BLaER1 treated with 17β-estradiol and CSF1 and Interleukin-3, amounts not matched to agents 10 nM and 100 nM (cell line): ENCODE measurements at regions not wholly inside any gene's neighbourhood (a gene's known extent, or its start where the extent isn't known, plus 50 kb on each side); places are given as distances from the start of the nearest gene placed in this dataset.

Experiments
- H3K27ac ChIP-seq, 11 experiments: shearing (Covaris generic); formaldehyde crosslinking; 2 replicates each; pipeline ENCODE4 v1.8.1; 2022
- H3K27me3 ChIP-seq, 11 experiments: shearing (Covaris generic); formaldehyde crosslinking; 2 replicates each; pipeline ENCODE4 v1.8.1; 2022
- H3K36me3 ChIP-seq, 11 experiments: shearing (Covaris generic); formaldehyde crosslinking; 2 replicates each; pipeline ENCODE4 v1.8.1; 2022
- H3K4me1 ChIP-seq, 10 experiments: shearing (Covaris generic); formaldehyde crosslinking; 2 replicates each; pipeline ENCODE4 v1.8.1; 2022
- H3K4me2 ChIP-seq, 11 experiments: shearing (Covaris generic); formaldehyde crosslinking; 2 replicates each; pipeline ENCODE4 v1.8.1; 2022
- H3K4me3 ChIP-seq, 10 experiments: shearing (Covaris generic); formaldehyde crosslinking; 2 replicates each; pipeline ENCODE4 v1.8.1; 2022
- H3K9ac ChIP-seq, 11 experiments: shearing (Covaris generic); formaldehyde crosslinking; 2 replicates each; pipeline ENCODE4 v1.8.1; 2022
- H3K9me3 ChIP-seq, 11 experiments: shearing (Covaris generic); formaldehyde crosslinking; replicated peaks in 1 of 11; 2 replicates each; pipeline ENCODE4 v1.8.1; 2022
- H4K20me1 ChIP-seq, 11 experiments: shearing (Covaris generic); formaldehyde crosslinking; 2 replicates each; pipeline ENCODE4 v1.8.1; 2022
- Cebpa-rat ChIP-seq, 11 experiments: shearing (Covaris generic); IDR thresholded peaks; 2 replicates each; pipeline ENCODE4 v1.8.1; 2022

- Histone ChIP-seq H3K36me3 (no peaks in the 10 kb centered on the region), H3K27ac (no peak overlapping the region), H3K9ac (no peak overlapping the region), H3K4me1 (peaks cover 0 to 5% (median 0%) of the 10 kb centered on the region in 10 experiments; a peak in 1 of 20 replicates), H3K4me3 (no peak overlapping the region), H4K20me1 (no peaks in the 10 kb centered on the region), H3K27me3 (no peaks in the 10 kb centered on the region), H3K4me2 (no peak overlapping the region), H3K9me3 (no peaks in the 10 kb centered on the region; a peak in 1 of 22 replicates)
- no peak for TF ChIP-seq Cebpa-rat (IDR thresholded peaks at IDR 0.05)
Observed at GRCh38 chr6:126616866-126617265, 277.0 kb downstream of the CENPW start.

GRCh38 chr6:126618639-126619343 is 278.9 kb downstream of the CENPW start:
- Histone ChIP-seq H3K4me3 (no peak overlapping the region), H3K4me2 (no peak overlapping the region), H3K9me3 (no peaks in the 10 kb centered on the region), H4K20me1 (no peaks in the 10 kb centered on the region), H3K36me3 (no peaks in the 10 kb centered on the region), H3K27me3 (no peaks in the 10 kb centered on the region), H3K27ac (no peak overlapping the region), H3K4me1 (peaks cover 0 to 5% (median 0%) of the 10 kb centered on the region in 10 experiments; a peak in 1 of 20 replicates), H3K9ac (no peak overlapping the region)
- no peak for TF ChIP-seq Cebpa-rat (IDR thresholded peaks at IDR 0.05)

GRCh38 chr6:126620719-126621118 is 280.8 kb downstream of the CENPW start:
- H3K27ac ChIP-seq, result no peak overlapping the region
- H4K20me1 ChIP-seq, result no peaks in the 10 kb centered on the region
- no peaks in the 10 kb centered on the region for H3K9me3 ChIP-seq
- no peak overlapping the region for H3K4me2 ChIP-seq
- no peak overlapping the region for H3K9ac ChIP-seq
- no peak for TF ChIP-seq Cebpa-rat (IDR thresholded peaks at IDR 0.05)
- no peaks in the 10 kb centered on the region for H3K36me3 ChIP-seq
- H3K4me1 ChIP-seq, result no peaks in the 10 kb centered on the region
- H3K4me3 ChIP-seq, result no peak overlapping the region
- H3K27me3 ChIP-seq, result no peaks in the 10 kb centered on the region

GRCh38 chr6:126625019-126625418 is 285.1 kb downstream of the CENPW start:
- no peak for TF ChIP-seq Cebpa-rat (IDR thresholded peaks at IDR 0.05)
- Histone ChIP-seq H3K36me3 (no peaks in the 10 kb centered on the region), H3K4me3 (no peak overlapping the region), H3K9me3 (no peaks in the 10 kb centered on the region), H3K4me2 (no peak overlapping the region), H4K20me1 (no peaks in the 10 kb centered on the region), H3K27ac (no peak overlapping the region), H3K27me3 (no peaks in the 10 kb centered on the region), H3K9ac (no peak overlapping the region), H3K4me1 (no peaks in the 10 kb centered on the region)

- no peak for TF ChIP-seq Cebpa-rat (IDR thresholded peaks at IDR 0.05)
- Histone ChIP-seq H3K4me2 (no peak overlapping the region), H3K4me3 (no peak overlapping the region), H3K27me3 (no peaks in the 10 kb centered on the region), H3K27ac (no peak overlapping the region), H3K4me1 (no peaks in the 10 kb centered on the region), H4K20me1 (no peaks in the 10 kb centered on the region), H3K9me3 (no peaks in the 10 kb centered on the region), H3K9ac (no peak overlapping the region), H3K36me3 (no peaks in the 10 kb centered on the region)
Observed at GRCh38 chr6:126628125-126628524, 288.2 kb downstream of the CENPW start.

- H3K36me3 ChIP-seq, result no peaks in the 10 kb centered on the region
- H3K4me1 ChIP-seq, result no peaks in the 10 kb centered on the region
- no peak overlapping the region for H3K27ac ChIP-seq
- H3K4me2 ChIP-seq, result no peak overlapping the region
- TF ChIP-seq Cebpa-rat (IDR thresholded peaks at IDR 0.05), result no peak
- no peaks in the 10 kb centered on the region for H3K9me3 ChIP-seq
- H3K27me3 ChIP-seq, result no peaks in the 10 kb centered on the region
- H3K4me3 ChIP-seq, result no peak overlapping the region
- no peaks in the 10 kb centered on the region for H4K20me1 ChIP-seq
- H3K9ac ChIP-seq, result no peak overlapping the region
Observed at GRCh38 chr6:126631363-126631762, 291.4 kb downstream of the CENPW start.

- Histone ChIP-seq H3K4me2 (no peak overlapping the region), H3K27ac (no peak overlapping the region), H3K9ac (no peak overlapping the region), H3K27me3 (no peaks in the 10 kb centered on the region), H3K9me3 (no peaks in the 10 kb centered on the region), H3K36me3 (no peaks in the 10 kb centered on the region), H3K4me1 (no peaks in the 10 kb centered on the region), H3K4me3 (no peak overlapping the region), H4K20me1 (no peaks in the 10 kb centered on the region)
- no peak for TF ChIP-seq Cebpa-rat (IDR thresholded peaks at IDR 0.05)
Observed at GRCh38 chr6:126632271-126632670, 292.4 kb downstream of the CENPW start.

GRCh38 chr6:126633373-126633772 is 293.5 kb downstream of the CENPW start:
- TF ChIP-seq Cebpa-rat (IDR thresholded peaks at IDR 0.05), result no peak
- no peak overlapping the region for H3K9ac ChIP-seq
- no peaks in the 10 kb centered on the region for H3K36me3 ChIP-seq
- no peaks in the 10 kb centered on the region for H3K27me3 ChIP-seq
- no peak overlapping the region for H3K4me2 ChIP-seq
- no peak overlapping the region for H3K27ac ChIP-seq
- H3K4me1 ChIP-seq, result no peaks in the 10 kb centered on the region
- H3K4me3 ChIP-seq, result no peak overlapping the region
- H4K20me1 ChIP-seq, result no peaks in the 10 kb centered on the region
- H3K9me3 ChIP-seq, result no peaks in the 10 kb centered on the region

- TF ChIP-seq Cebpa-rat (IDR thresholded peaks at IDR 0.05), result no peak
- no peaks in the 10 kb centered on the region for H3K27me3 ChIP-seq
- H3K4me3 ChIP-seq, result no peak overlapping the region
- no peak overlapping the region for H3K9ac ChIP-seq
- H3K9me3 ChIP-seq, result no peaks in the 10 kb centered on the region
- H3K36me3 ChIP-seq, result no peaks in the 10 kb centered on the region
- H4K20me1 ChIP-seq, result no peaks in the 10 kb centered on the region
- H3K27ac ChIP-seq, result no peak overlapping the region
- no peaks in the 10 kb centered on the region for H3K4me1 ChIP-seq
- H3K4me2 ChIP-seq, result no peak overlapping the region
Observed at GRCh38 chr6:126640356-126640755, 300.4 kb downstream of the CENPW start.

GRCh38 chr6:126640921-126641320 is 301.0 kb downstream of the CENPW start:
- Histone ChIP-seq H3K27me3 (no peaks in the 10 kb centered on the region), H3K27ac (no peak overlapping the region)

More at GRCh38 chr6:126640921-126641320, 301.0 kb downstream of the CENPW start:
- Histone ChIP-seq H3K4me2 (no peak overlapping the region), H3K4me1 (no peaks in the 10 kb centered on the region), H4K20me1 (no peaks in the 10 kb centered on the region), H3K9ac (no peak overlapping the region), H3K4me3 (no peak overlapping the region), H3K9me3 (no peaks in the 10 kb centered on the region), H3K36me3 (no peaks in the 10 kb centered on the region)
- no peak for TF ChIP-seq Cebpa-rat (IDR thresholded peaks at IDR 0.05)
